Uterus (tissue), 3 donors: ENCODE measurements at regions not wholly inside any gene's neighbourhood (a gene's known extent, or its start where the extent isn't known, plus 50 kb on each side); places are given as distances from the start of the nearest gene placed in this dataset.

Experiments
- DNase-seq, 2 donors: peaks; one replicate each; pipeline ENCODE4 v3.0.0-alpha.2; 2019 to 2020
- H3K27ac ChIP-seq, 2 donors: fragments of 200-600 bp; sonication (generic); 1 replicate in 1 of 2; 2 replicates in 1 of 2; pipeline ENCODE4 v1.5.1; 2016 to 2018
- H3K27me3 ChIP-seq, 2 donors: fragments of 200-600 bp; sonication (generic); one replicate each; pipeline ENCODE4 v1.5.1; 2018 to 2019; ENCODE audit warnings: control low read depth in 1 of 2
- H3K36me3 ChIP-seq, 2 donors: fragments of 200-600 bp; sonication (generic); one replicate each; pipeline ENCODE4 v1.5.1; 2019; ENCODE audit warnings: control low read depth in 1 of 2
- H3K4me1 ChIP-seq, 2 donors: fragments of 200-600 bp; sonication (generic); one replicate each; pipeline ENCODE4 v1.5.1; 2018 to 2019; ENCODE audit warnings: control low read depth in 1 of 2
- H3K4me3 ChIP-seq, 2 donors: fragments of 200-600 bp; sonication (generic); 1 replicate in 1 of 2; 2 replicates in 1 of 2; pipeline ENCODE4 v1.5.1; 2018 to 2019; ENCODE audit warnings: mild to moderate bottlenecking in 1 of 2
- H3K9me3 ChIP-seq, 2 donors: fragments of 200-600 bp; sonication (generic); one replicate each; pipeline ENCODE4 v1.5.1; 2019; ENCODE audit warnings: control low read depth in 1 of 2
- POLR2A ChIP-seq, 2 donors: fragments of 450-650 bp; IDR thresholded peaks; one replicate each; pipeline ENCODE4 v1.6.1; 2016; ENCODE audit warnings: antibody characterized with exemption in 2 of 2, mild to moderate bottlenecking in 1 of 2, moderate library complexity in 1 of 2
- intact Hi-C: fragments of 100-400 bp; cut with DNase I; formaldehyde crosslinking; loops from one replicate; pipeline ENCODE4 v1.15.1; 2023; ENCODE audit warnings: low total_unique reads
- TF ChIP-seq, protein P1 (sequence below), 4 experiments: fragments of 200-600 bp in 2 of 4; fragments of 450-650 bp in 2 of 4; sonication (generic) in 2 of 4; IDR thresholded peaks; one replicate each; pipeline ENCODE4 v1.5.1; 2016 to 2019; ENCODE audit warnings: antibody characterized with exemption in 4 of 4, mild to moderate bottlenecking in 2 of 4, moderate library complexity in 1 of 4
- donor health status: DM: yes; HTN: yes; CAD: no.

DNA sequence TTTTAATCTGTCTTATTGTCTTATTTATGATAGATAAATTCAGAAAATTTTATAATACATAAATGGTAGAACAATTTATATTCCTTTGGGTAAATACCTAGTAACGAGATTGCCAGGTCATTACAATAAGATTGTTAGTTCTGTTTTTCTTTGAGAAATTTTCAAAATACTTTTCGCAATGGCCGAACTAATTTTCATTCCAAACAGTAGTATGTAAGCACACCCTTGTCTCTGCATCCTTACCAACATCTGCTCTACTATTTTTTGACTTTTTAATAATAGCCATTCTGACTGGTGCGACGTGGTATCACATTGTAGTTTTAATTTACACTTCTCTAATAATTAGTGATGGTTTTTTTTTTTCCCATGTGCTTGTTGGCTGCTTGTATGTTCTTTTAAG is 351.4 kb upstream of the LUZP2 start:
- Histone ChIP-seq H3K4me1 (no peaks in the 10 kb centered on the region), H3K9me3 (no peaks in the 10 kb centered on the region), H3K36me3 (no peaks in the 10 kb centered on the region), H3K4me3 (no peak overlapping the region), H3K27ac (no peak overlapping the region), H3K27me3 (no peaks in the 10 kb centered on the region)
- intact Hi-C loops, result no loop called here
- TF ChIP-seq, protein P1, sequence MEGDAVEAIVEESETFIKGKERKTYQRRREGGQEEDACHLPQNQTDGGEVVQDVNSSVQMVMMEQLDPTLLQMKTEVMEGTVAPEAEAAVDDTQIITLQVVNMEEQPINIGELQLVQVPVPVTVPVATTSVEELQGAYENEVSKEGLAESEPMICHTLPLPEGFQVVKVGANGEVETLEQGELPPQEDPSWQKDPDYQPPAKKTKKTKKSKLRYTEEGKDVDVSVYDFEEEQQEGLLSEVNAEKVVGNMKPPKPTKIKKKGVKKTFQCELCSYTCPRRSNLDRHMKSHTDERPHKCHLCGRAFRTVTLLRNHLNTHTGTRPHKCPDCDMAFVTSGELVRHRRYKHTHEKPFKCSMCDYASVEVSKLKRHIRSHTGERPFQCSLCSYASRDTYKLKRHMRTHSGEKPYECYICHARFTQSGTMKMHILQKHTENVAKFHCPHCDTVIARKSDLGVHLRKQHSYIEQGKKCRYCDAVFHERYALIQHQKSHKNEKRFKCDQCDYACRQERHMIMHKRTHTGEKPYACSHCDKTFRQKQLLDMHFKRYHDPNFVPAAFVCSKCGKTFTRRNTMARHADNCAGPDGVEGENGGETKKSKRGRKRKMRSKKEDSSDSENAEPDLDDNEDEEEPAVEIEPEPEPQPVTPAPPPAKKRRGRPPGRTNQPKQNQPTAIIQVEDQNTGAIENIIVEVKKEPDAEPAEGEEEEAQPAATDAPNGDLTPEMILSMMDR (IDR thresholded peaks at IDR 0.05), result no peak
- TF ChIP-seq POLR2A (IDR thresholded peaks at IDR 0.05), result no peak
- no peak for DNase-seq

DNA sequence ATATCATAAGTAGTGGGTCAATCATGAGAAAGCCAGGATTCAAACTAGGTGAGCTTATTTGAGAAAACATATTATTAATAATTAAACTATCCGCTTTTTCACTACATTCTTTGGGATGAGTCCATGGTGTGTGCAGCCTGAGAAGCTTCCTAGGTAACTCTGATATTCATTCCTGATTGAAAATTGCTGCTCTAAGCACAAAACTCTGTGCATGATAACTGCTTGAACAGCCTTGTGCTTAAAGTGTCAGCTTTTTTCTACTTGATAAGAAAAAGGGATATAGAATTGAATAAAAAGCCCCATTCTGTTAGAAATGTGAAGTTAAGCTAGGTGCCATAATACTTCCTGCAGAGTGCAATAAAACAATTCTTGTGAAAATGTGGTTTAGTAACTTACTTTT is 343.5 kb upstream of the LUZP2 start:
- H3K27ac ChIP-seq, result no peak overlapping the region

DNA sequence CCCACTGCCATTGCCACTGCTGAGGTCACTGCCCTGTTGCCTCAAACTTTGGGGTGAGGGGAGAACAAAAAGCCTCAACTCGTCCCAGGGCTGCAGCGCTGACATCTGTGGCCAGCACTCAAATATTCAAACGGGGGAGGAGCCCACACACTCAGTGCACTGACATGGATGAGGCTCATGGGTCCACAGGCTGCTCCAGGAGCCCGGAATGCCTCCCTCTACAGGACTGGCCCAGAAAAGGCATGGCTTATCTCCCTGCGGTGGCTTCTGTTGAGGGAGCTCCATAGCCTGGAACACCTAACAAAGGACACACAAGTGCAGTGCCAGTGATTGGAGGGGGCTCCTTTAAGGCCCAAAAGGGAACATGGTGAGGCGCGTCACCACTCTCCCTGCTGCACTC is 341.1 kb upstream of the LUZP2 start:
- H3K9me3 ChIP-seq, result no peaks in the 10 kb centered on the region
- no peak for DNase-seq
- TF ChIP-seq, protein P1 (IDR thresholded peaks at IDR 0.05), result no peak

More for the DNA sequence above, 343.5 kb upstream of the LUZP2 start:
- TF ChIP-seq, protein P1 (IDR thresholded peaks at IDR 0.05), result no peak
- no peak for TF ChIP-seq POLR2A (IDR thresholded peaks at IDR 0.05)
- no peaks in the 10 kb centered on the region for H3K4me1 ChIP-seq
- no peaks in the 10 kb centered on the region for H3K27me3 ChIP-seq
- no peaks in the 10 kb centered on the region for H3K9me3 ChIP-seq
- no peak overlapping the region for H3K4me3 ChIP-seq
- H3K36me3 ChIP-seq, result no peaks in the 10 kb centered on the region
- no peak for DNase-seq
- intact Hi-C loops, result no loop called here

DNA sequence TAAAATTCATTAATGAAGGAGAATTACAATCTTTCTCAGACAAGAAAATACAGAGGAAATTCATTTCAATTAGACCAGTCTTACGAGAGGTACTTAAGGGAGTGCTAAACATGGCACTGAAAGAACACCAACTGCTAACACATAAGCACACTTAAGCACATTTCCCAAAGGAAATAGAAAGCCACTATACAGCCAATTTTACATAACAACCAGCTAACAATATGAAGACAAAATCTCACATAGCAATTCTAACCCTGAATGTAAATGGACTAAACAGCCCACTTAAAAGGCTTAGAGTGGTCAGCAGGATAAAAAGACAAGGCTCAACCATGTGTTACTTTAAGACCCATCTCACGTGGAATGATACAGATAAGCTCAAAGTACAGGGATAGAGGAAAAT is 339.5 kb upstream of the LUZP2 start:
- no peak for TF ChIP-seq POLR2A (IDR thresholded peaks at IDR 0.05)
- TF ChIP-seq, protein P1 (IDR thresholded peaks at IDR 0.05), result no peak
- H3K4me1 ChIP-seq, result no peaks in the 10 kb centered on the region
- intact Hi-C loops, result no loop called here
- no peak overlapping the region for H3K27ac ChIP-seq
- H3K9me3 ChIP-seq, result no peaks in the 10 kb centered on the region
- no peaks in the 10 kb centered on the region for H3K36me3 ChIP-seq
- H3K4me3 ChIP-seq, result no peak overlapping the region
- DNase-seq, result no peak
- H3K27me3 ChIP-seq, result no peaks in the 10 kb centered on the region

More for the DNA sequence above, 341.1 kb upstream of the LUZP2 start:
- H3K4me3 ChIP-seq, result no peak overlapping the region
- H3K4me1 ChIP-seq, result no peaks in the 10 kb centered on the region
- no peak overlapping the region for H3K27ac ChIP-seq
- intact Hi-C loops, result no loop called here
- H3K27me3 ChIP-seq, result no peaks in the 10 kb centered on the region
- H3K36me3 ChIP-seq, result no peaks in the 10 kb centered on the region

DNA sequence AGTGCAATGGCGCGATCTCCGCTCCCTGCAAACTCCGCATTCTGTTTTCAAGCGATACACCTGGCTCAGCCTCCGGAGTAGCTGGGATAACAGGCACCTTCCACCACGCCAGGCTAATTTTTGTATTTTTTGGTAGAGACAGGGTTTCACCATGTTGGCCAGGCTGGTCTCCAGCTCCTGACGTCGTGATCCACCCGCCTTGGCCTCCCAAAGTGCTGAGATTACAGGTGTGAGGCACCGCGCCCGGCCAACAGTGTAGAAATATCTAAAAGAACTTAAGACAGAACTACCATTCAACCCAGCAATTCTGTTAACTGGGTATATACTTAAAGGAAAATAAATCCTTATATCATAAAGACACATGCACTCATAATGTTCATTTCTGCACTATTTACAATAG is 335.3 kb upstream of the LUZP2 start:
- Histone ChIP-seq H3K4me1 (no peaks in the 10 kb centered on the region), H3K4me3 (no peak overlapping the region), H3K9me3 (no peaks in the 10 kb centered on the region), H3K27me3 (no peaks in the 10 kb centered on the region), H3K36me3 (no peaks in the 10 kb centered on the region), H3K27ac (no peak overlapping the region)
- TF ChIP-seq POLR2A (IDR thresholded peaks at IDR 0.05), result no peak
- TF ChIP-seq, protein P1 (IDR thresholded peaks at IDR 0.05), result no peak
- intact Hi-C loops, result no loop called here
- no peak for DNase-seq
